GM23338 (cell line): ENCODE measurements at regions not wholly inside any gene's neighbourhood (a gene's known extent, or its start where the extent isn't known, plus 50 kb on each side); places are given as distances from the start of the nearest gene placed in this dataset.

ENCODE experiments used
- ATAC-seq: fragments of 200-7000 bp; cut with Tn5 transposase; 3 replicates; pipeline ENCODE4 v1.9.1; 2020
- DNase-seq: peaks from one replicate; pipeline ENCODE4 v3.0.0-alpha.2; 2015; ENCODE audit warnings: low spot score
- H2AFZ ChIP-seq: fragments of 200-600 bp; sonication (generic); 2 replicates; pipeline ENCODE4 v1.8.0; 2016; ENCODE audit warnings: antibody characterized with exemption, mild to moderate bottlenecking, moderate library complexity
- H3F3A ChIP-seq: fragments of 200-600 bp; sonication (generic); replicated peaks from 2 replicates; pipeline ENCODE4 v1.8.0; 2017; ENCODE audit warnings: antibody characterized with exemption, mixed run types, low read depth
- H3K27ac ChIP-seq: fragments of 200-600 bp; sonication (generic); 2 replicates; pipeline ENCODE4 v1.6.1; 2016; ENCODE audit warnings: low read depth
- H3K27me3 ChIP-seq: fragments of 200-600 bp; sonication (generic); 2 replicates; pipeline ENCODE4 v1.8.0; 2016; ENCODE audit warnings: mild to moderate bottlenecking, mixed run types, moderate library complexity; ENCODE audit not compliant: insufficient read depth
- H3K36me3 ChIP-seq: fragments of 200-600 bp; sonication (generic); 2 replicates; pipeline ENCODE4 v1.8.0; 2016; ENCODE audit warnings: mild to moderate bottlenecking; ENCODE audit not compliant: insufficient read depth
- H3K4me1 ChIP-seq: fragments of 200-600 bp; sonication (generic); 2 replicates; pipeline ENCODE4 v1.8.0; 2016; ENCODE audit warnings: mild to moderate bottlenecking, moderate library complexity; ENCODE audit not compliant: insufficient read depth
- H3K4me2 ChIP-seq: fragments of 200-600 bp; sonication (generic); 2 replicates; pipeline ENCODE4 v1.7.1; 2017; ENCODE audit warnings: mixed run types
- H3K4me3 ChIP-seq: fragments of 200-600 bp; sonication (generic); 2 replicates; pipeline ENCODE4 v1.6.1; 2016; ENCODE audit warnings: mixed run types
- H3K79me2 ChIP-seq: fragments of 200-600 bp; sonication (generic); replicated peaks from 2 replicates; pipeline ENCODE4 v1.8.0; 2017; ENCODE audit warnings: mild to moderate bottlenecking; ENCODE audit not compliant: insufficient read depth
- H3K9me2 ChIP-seq: fragments of 200-600 bp; sonication (generic); 2 replicates; pipeline ENCODE4 v1.8.0; 2017; ENCODE audit not compliant: insufficient read depth
- H4K20me1 ChIP-seq: fragments of 200-600 bp; sonication (generic); replicated peaks from 2 replicates; pipeline ENCODE4 v1.8.0; 2017; ENCODE audit warnings: mild to moderate bottlenecking; ENCODE audit not compliant: insufficient read depth
- H3K27ac Mint-ChIP-seq: 2 replicates; pipeline ENCODE4 v1.8.0; 2020; ENCODE audit warnings: inconsistent platforms, mild to moderate bottlenecking, moderate library complexity, mixed read lengths
- H3K27me3 Mint-ChIP-seq: 3 replicates; pipeline ENCODE4 v1.8.0; 2022; ENCODE audit warnings: low read depth, mild to moderate bottlenecking, moderate library complexity, mixed read lengths, inconsistent platforms; ENCODE audit not compliant: insufficient read depth, poor library complexity
- H3K36me3 Mint-ChIP-seq: 3 replicates; pipeline ENCODE4 v1.8.0; 2021; ENCODE audit warnings: low read depth, mild to moderate bottlenecking, inconsistent platforms, moderate library complexity, mixed read lengths
- H3K4me1 Mint-ChIP-seq: 3 replicates; pipeline ENCODE4 v1.8.0; 2020; ENCODE audit warnings: mild to moderate bottlenecking, inconsistent platforms, mixed read lengths
- H3K4me3 Mint-ChIP-seq: 3 replicates; pipeline ENCODE4 v1.8.0; 2021; ENCODE audit warnings: moderate library complexity, mild to moderate bottlenecking, inconsistent platforms, mixed read lengths
- H3K9me3 Mint-ChIP-seq: 3 replicates; pipeline ENCODE4 v1.8.0; 2020; ENCODE audit warnings: moderate library complexity, mild to moderate bottlenecking, inconsistent platforms, mixed read lengths
- CREB1 ChIP-seq: fragments of 250-450 bp; sonication (Bioruptor Pico); IDR thresholded peaks from 2 replicates; pipeline ENCODE4 v1.5.0; 2020; ENCODE audit warnings: low read depth, mild to moderate bottlenecking, moderate library complexity
- CTCF ChIP-seq, 2 experiments: fragments of 200-600 bp in 1 of 2; sonication (generic) in 1 of 2; conservative IDR thresholded peaks; 2 replicates each; pipeline versions ENCODE4 v1.5.1 to v1.6.1; 2016 to 2017; ENCODE audit warnings: antibody characterized with exemption in 2 of 2, low read depth in 2 of 2, mild to moderate bottlenecking in 2 of 2, moderate library complexity in 1 of 2
- ETS1 ChIP-seq: IDR thresholded peaks from 2 replicates; pipeline ENCODE4 v1.6.1; 2016; ENCODE audit warnings: antibody characterized with exemption
- EZH2 ChIP-seq: fragments of 200-600 bp; sonication (generic); IDR thresholded peaks from one replicate; pipeline ENCODE4 v1.8.0; 2017; ENCODE audit warnings: antibody characterized with exemption, mild to moderate bottlenecking, low read depth; ENCODE audit not compliant: unreplicated experiment
- EZH2phosphoT487 ChIP-seq: fragments of 200-600 bp; sonication (generic); IDR thresholded peaks from one replicate; pipeline ENCODE4 v1.8.1; 2018; ENCODE audit warnings: antibody characterized with exemption; ENCODE audit not compliant: unreplicated experiment
- JUNB ChIP-seq: IDR thresholded peaks from one replicate; pipeline ENCODE4 v1.6.1; 2016; ENCODE audit warnings: antibody characterized with exemption; ENCODE audit not compliant: unreplicated experiment
- POLR2AphosphoS5 ChIP-seq: IDR thresholded peaks from 2 replicates; pipeline ENCODE4 v1.6.1; 2016; ENCODE audit warnings: antibody characterized with exemption, low read depth
- REST ChIP-seq: IDR thresholded peaks from one replicate; pipeline ENCODE4 v1.6.1; 2018; ENCODE audit warnings: antibody characterized with exemption; ENCODE audit not compliant: unreplicated experiment
- ZNF114 ChIP-seq: fragments of 250-450 bp; sonication (Bioruptor Pico); IDR thresholded peaks from 2 replicates; pipeline ENCODE4 v1.5.0; 2020; ENCODE audit warnings: mild to moderate bottlenecking, moderate library complexity
- ZNF331 ChIP-seq: fragments of 250-450 bp; sonication (Bioruptor Pico); IDR thresholded peaks from 2 replicates; pipeline ENCODE4 v1.5.0; 2020; ENCODE audit warnings: low read depth, mild to moderate bottlenecking, moderate library complexity

GRCh38 chr2:201968476-201968875 is 65.2 kb upstream of the FZD7 start (continued):
- TF ChIP-seq ZNF114 (no peak), JUNB (no peak), POLR2AphosphoS5 (no peak), ETS1 (no peak), REST (no peak), CREB1 (CRISPR knock-in tag) (no peak), EZH2 (no peak), CTCF (conservative IDR thresholded peaks at IDR 0.05; ENCODE audit: low read depth in 2 of 2) (no peak)

- peaks cover 37% of the 10 kb centered on the region for H3K79me2 ChIP-seq
- peaks cover 9% of the 10 kb centered on the region; the same call in 1 of the 2 replicates for H3K9me2 ChIP-seq
- H3K4me3 ChIP-seq, result no peak overlapping the region
- H3F3A ChIP-seq, result peaks cover 13% of the 10 kb centered on the region
- Mint-ChIP-seq H3K27ac (no peak overlapping the region), H3K4me1 (peaks cover 62% of the 10 kb centered on the region), H3K36me3 (peaks cover 36% of the 10 kb centered on the region), H3K9me3 (peaks cover 4% of the 10 kb centered on the region; the same call in 1 of the 3 replicates), H3K4me3 (no peak overlapping the region), H3K27me3 (peaks cover 15% of the 10 kb centered on the region)
- no peaks in the 10 kb centered on the region; the same call in 1 of the 2 replicates for H3K36me3 ChIP-seq
- H3K27me3 ChIP-seq, result no peaks in the 10 kb centered on the region
- H3K27ac ChIP-seq, result no peak overlapping the region
- H3K4me1 ChIP-seq, result peaks cover 46% of the 10 kb centered on the region
- ATAC-seq, result no peak
- no peak for DNase-seq
- H3K4me2 ChIP-seq, result no peak overlapping the region
- H4K20me1 ChIP-seq, result no peaks in the 10 kb centered on the region
- no peak overlapping the region for H2AFZ ChIP-seq
- TF ChIP-seq EZH2phosphoT487 (no peak), REST (no peak), ZNF331 (CRISPR knock-in tag) (no peak), EZH2 (no peak)
Measured at GRCh38 chr2:201969241-201969937, 64.3 kb upstream of the FZD7 start.
